ENCODE measurements at regions not wholly inside any gene's neighbourhood (a gene's known extent, or its start where the extent isn't known, plus 50 kb on each side); places are given as distances from the start of the nearest gene placed in this dataset.

- no peak overlapping the region for H3K4me3 ChIP-seq (ENCODE audit: low read depth, low read length)
- DNase-seq (ENCODE audit: low read depth, low spot score), result no peak
- in situ Hi-C loops (cut with HindIII; ENCODE audit: low sequenced_read_pairs), result no loop called here
- no peak for TF ChIP-seq CTCF (IDR thresholded peaks at IDR 0.05; ENCODE audit: low read depth, low read length)
Measured at GRCh38 chr6:67231092-67231491, 1404.0 kb upstream of the ADGRB3 start.

DNA sequence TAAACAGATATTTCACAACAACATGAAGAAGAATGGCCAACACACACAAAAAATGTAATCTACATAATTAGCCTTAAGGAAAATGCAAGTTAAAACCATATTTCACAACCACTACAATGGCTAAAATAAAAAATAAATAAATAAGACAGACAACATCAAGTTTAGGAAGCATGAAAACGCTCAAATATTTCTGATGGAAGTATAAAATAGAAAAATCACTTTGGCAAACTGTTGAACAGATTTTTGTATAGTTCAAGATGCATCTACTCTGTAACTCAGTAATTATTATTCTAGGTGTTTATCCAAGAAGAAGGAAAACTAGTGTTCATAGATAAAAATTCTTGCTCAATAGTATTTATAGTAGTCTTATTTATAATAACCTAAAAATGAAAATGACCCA is 1410.1 kb upstream of the ADGRB3 start:
- no peak overlapping the region for H3K4me3 ChIP-seq (ENCODE audit: low read depth, low read length)
- DNase-seq (ENCODE audit: low read depth, low spot score), result no peak
- no peak for TF ChIP-seq CTCF (IDR thresholded peaks at IDR 0.05; ENCODE audit: low read depth, low read length)
- in situ Hi-C loops (cut with HindIII; ENCODE audit: low sequenced_read_pairs), result no loop called here

DNA sequence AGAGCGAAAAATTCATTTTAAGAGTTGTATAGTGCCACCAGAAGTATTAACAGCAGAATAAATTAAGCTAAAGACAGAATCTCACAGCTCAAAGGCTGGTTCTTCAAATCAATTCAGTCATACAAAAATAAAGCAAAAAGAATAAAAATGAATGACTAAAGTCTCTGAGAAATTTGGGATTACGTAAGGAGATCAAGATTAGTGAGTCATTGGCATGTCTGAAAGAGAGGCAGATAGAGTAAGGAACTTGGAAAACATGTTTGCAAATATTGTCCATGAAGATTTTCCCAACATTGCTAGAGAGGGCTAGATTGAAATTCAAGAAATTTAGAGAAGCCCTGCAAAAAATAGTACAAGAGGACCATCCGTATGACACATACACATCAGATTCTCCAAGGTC is 1413.9 kb upstream of the ADGRB3 start:
- no peak for TF ChIP-seq CTCF (IDR thresholded peaks at IDR 0.05; ENCODE audit: low read depth, low read length)
- no peak for DNase-seq (ENCODE audit: low read depth, low spot score)
- in situ Hi-C loops (cut with HindIII; ENCODE audit: low sequenced_read_pairs), result no loop called here
- no peak overlapping the region for H3K4me3 ChIP-seq (ENCODE audit: low read depth, low read length)

GRCh38 chr6:67219346-67219745 is 1415.7 kb upstream of the ADGRB3 start:
- no peak for TF ChIP-seq CTCF (IDR thresholded peaks at IDR 0.05; ENCODE audit: low read depth, low read length)
- H3K4me3 ChIP-seq (ENCODE audit: low read depth, low read length), result no peak overlapping the region
- in situ Hi-C loops (cut with HindIII; ENCODE audit: low sequenced_read_pairs), result no loop called here
- peak; percentile 6 for DNase-seq (ENCODE audit: low read depth, low spot score)

DNA sequence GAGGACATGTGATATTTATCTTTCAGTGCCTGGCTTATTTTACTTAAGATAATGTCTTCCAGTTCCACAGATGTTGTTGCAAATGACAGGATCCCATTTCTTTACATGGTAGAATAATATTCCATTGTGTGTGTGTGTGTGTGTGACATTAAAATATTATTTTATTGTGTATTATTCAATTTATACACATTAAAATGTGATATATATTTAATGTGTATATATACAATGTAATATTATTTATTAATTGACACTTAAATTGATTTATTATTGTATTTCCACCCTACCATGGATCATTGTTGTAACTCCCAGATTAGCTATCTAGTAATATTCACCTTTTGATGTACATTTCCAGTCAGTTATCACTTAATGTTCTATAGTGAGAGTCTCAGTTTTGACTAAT is 1422.5 kb upstream of the ADGRB3 start:
- in situ Hi-C loops (cut with HindIII; ENCODE audit: low sequenced_read_pairs), result no loop called here
- DNase-seq (ENCODE audit: low read depth, low spot score), result no peak
- no peak overlapping the region for H3K4me3 ChIP-seq (ENCODE audit: low read depth, low read length)
- no peak for TF ChIP-seq CTCF (IDR thresholded peaks at IDR 0.05; ENCODE audit: low read depth, low read length)

- TF ChIP-seq CTCF (IDR thresholded peaks at IDR 0.05; ENCODE audit: low read depth, low read length), result no peak
- in situ Hi-C loops (cut with HindIII; ENCODE audit: low sequenced_read_pairs), result no loop called here
- peak; percentile 60 for DNase-seq (ENCODE audit: low read depth, low spot score)
- no peak overlapping the region for H3K4me3 ChIP-seq (ENCODE audit: low read depth, low read length)
Measured at GRCh38 chr6:67210450-67210849, 1424.6 kb upstream of the ADGRB3 start.

DNA sequence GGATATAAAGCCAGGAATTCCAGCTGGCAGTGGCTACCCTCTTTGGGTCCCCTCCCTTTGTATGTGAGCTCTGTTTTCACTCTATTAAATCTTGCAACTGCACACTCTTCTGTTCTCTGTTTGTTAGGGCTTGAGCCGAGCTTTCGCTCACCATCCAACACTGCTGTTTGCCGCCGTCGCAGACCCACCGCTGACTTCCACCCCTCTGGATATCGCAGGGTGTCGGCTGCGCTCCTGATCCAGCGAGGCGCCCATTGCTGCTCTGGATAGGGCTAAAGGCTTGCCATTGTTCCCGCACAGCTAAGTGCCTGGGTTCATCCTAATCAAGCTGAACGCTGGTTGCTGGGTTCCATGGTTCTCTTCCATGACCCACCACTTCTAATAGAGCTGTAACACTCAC is 1433.5 kb upstream of the ADGRB3 start:
- no peak for DNase-seq (ENCODE audit: low read depth, low spot score)
- in situ Hi-C loops (cut with HindIII; ENCODE audit: low sequenced_read_pairs), result no loop called here
- no peak for TF ChIP-seq CTCF (IDR thresholded peaks at IDR 0.05; ENCODE audit: low read depth, low read length)

More for the DNA sequence above, 1433.5 kb upstream of the ADGRB3 start:
- no peak overlapping the region for H3K4me3 ChIP-seq (ENCODE audit: low read depth, low read length)

Measured in astrocyte of the spinal cord (primary cell).